K562 (cell line): ENCODE measurements at regions not wholly inside any gene's neighbourhood (a gene's known extent, or its start where the extent isn't known, plus 50 kb on each side); places are given as distances from the start of the nearest gene placed in this dataset.

Source experiments
- CBFA2T3 ChIP-seq: fragments of 450-650 bp; IDR thresholded peaks from 2 replicates; pipeline ENCODE4 v1.6.1; 2017
- DDX20 ChIP-seq: fragments of 450-650 bp; IDR thresholded peaks from 2 replicates; pipeline ENCODE4 v1.6.1; 2016; ENCODE audit warnings: missing genetic modification characterization, low read depth, mild to moderate bottlenecking, missing compliant biosample characterization, moderate library complexity
- E2F3 ChIP-seq: fragments of 250-450 bp; sonication (Bioruptor Pico); IDR thresholded peaks from 2 replicates; pipeline ENCODE4 v1.4.0; 2020; ENCODE audit warnings: mild to moderate bottlenecking
- NFATC3 ChIP-seq: fragments of 450-650 bp; IDR thresholded peaks from 2 replicates; pipeline ENCODE4 v1.6.1; 2017; ENCODE audit warnings: mild to moderate bottlenecking
- PHB ChIP-seq: fragments of 250-450 bp; sonication (Bioruptor Pico); IDR thresholded peaks from 2 replicates; pipeline ENCODE4 v1.5.0; 2021
- RCOR1 ChIP-seq, 2 experiments: IDR thresholded peaks; 2 replicates each; pipeline ENCODE4 v1.6.1; 2012; ENCODE audit warnings: low read depth in 2 of 2, low read length in 2 of 2, borderline replicate concordance in 1 of 2, improper control_type of control experiment in 1 of 2
- SAFB2 ChIP-seq: fragments of 200-400 bp; formaldehyde crosslinking; IDR thresholded peaks from 2 replicates; pipeline ENCODE4 v1.6.1; 2018; ENCODE audit warnings: borderline replicate concordance, low read length, low read depth, moderate library complexity; ENCODE audit not compliant: severe bottlenecking
- SIN3A ChIP-seq, 2 experiments: fragments of 150-350 bp in 1 of 2; IDR thresholded peaks; 2 replicates each; pipeline ENCODE4 v1.6.1; 2011 to 2016; ENCODE audit warnings: borderline replicate concordance in 2 of 2, low read depth in 2 of 2, low read length in 2 of 2, mild to moderate bottlenecking in 2 of 2, moderate library complexity in 2 of 2; ENCODE audit not compliant: control insufficient read depth in 1 of 2
- SOX6 ChIP-seq: fragments of 450-650 bp; IDR thresholded peaks from 2 replicates; pipeline ENCODE4 v1.6.1; 2014; ENCODE audit warnings: mild to moderate bottlenecking
- TEAD1 ChIP-seq, 2 experiments: fragments of 450-650 bp in 1 of 2; sonication (generic) in 1 of 2; formaldehyde crosslinking; IDR thresholded peaks; 2 replicates each; pipeline versions ENCODE4 v1.4.0 to v1.8.0; 2020 to 2022; ENCODE audit warnings: mild to moderate bottlenecking in 2 of 2, missing genetic modification reagents in 1 of 2
- TEAD4 ChIP-seq, 2 experiments: sonication (generic) in 1 of 2; formaldehyde crosslinking in 1 of 2; IDR thresholded peaks; 2 replicates each; pipeline versions ENCODE4 v1.6.1 to v1.8.0; 2012 to 2022; ENCODE audit warnings: borderline replicate concordance in 1 of 2, inconsistent platforms in 1 of 2, low read length in 1 of 2, mild to moderate bottlenecking in 1 of 2, missing genetic modification reagents in 1 of 2
- TF ChIP-seq, protein P1 (sequence below), 2 experiments: fragments of 450-650 bp; IDR thresholded peaks; 2 replicates each; pipeline ENCODE4 v1.6.1; 2018; ENCODE audit warnings: mild to moderate bottlenecking in 2 of 2, low read depth in 1 of 2; ENCODE audit not compliant: partially characterized antibody in 2 of 2
- TF ChIP-seq, protein P2 (sequence below): fragments of 200-600 bp; sonication (generic); IDR thresholded peaks from one replicate; pipeline ENCODE4 v1.6.1; 2012; ENCODE audit warnings: mild to moderate bottlenecking, low read depth, low read length, inconsistent platforms

DNA sequence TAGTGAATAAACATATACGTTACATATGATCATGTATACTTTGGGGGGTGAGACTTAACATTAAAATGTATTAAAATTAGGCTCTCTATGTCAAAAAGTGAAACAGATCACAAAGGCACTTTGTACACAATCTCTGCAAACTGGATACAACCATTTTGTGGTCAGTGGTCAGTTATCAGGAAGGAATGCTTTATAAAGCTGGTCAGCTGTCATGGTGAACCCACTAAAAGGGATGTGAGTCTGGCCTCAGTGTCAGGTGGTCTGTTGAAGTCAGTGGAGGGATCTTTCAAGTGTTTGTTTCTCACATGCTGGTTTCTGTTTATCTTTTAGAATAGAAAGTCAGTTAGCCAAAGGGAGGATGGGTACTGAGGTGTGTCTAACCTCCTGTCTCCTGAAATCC, 875.5 kb upstream of the INTU start (continued):
- TF ChIP-seq, protein P1, sequence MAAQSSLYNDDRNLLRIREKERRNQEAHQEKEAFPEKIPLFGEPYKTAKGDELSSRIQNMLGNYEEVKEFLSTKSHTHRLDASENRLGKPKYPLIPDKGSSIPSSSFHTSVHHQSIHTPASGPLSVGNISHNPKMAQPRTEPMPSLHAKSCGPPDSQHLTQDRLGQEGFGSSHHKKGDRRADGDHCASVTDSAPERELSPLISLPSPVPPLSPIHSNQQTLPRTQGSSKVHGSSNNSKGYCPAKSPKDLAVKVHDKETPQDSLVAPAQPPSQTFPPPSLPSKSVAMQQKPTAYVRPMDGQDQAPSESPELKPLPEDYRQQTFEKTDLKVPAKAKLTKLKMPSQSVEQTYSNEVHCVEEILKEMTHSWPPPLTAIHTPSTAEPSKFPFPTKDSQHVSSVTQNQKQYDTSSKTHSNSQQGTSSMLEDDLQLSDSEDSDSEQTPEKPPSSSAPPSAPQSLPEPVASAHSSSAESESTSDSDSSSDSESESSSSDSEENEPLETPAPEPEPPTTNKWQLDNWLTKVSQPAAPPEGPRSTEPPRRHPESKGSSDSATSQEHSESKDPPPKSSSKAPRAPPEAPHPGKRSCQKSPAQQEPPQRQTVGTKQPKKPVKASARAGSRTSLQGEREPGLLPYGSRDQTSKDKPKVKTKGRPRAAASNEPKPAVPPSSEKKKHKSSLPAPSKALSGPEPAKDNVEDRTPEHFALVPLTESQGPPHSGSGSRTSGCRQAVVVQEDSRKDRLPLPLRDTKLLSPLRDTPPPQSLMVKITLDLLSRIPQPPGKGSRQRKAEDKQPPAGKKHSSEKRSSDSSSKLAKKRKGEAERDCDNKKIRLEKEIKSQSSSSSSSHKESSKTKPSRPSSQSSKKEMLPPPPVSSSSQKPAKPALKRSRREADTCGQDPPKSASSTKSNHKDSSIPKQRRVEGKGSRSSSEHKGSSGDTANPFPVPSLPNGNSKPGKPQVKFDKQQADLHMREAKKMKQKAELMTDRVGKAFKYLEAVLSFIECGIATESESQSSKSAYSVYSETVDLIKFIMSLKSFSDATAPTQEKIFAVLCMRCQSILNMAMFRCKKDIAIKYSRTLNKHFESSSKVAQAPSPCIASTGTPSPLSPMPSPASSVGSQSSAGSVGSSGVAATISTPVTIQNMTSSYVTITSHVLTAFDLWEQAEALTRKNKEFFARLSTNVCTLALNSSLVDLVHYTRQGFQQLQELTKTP (IDR thresholded peaks at IDR 0.05; ENCODE audit: low read depth in 1 of 2, partially characterized antibody in 2 of 2): no peak
- TF ChIP-seq SIN3A (IDR thresholded peaks at IDR 0.05; ENCODE audit: borderline replicate concordance in 2 of 2, control insufficient read depth in 1 of 2, low read depth in 2 of 2, low read length in 2 of 2) (no peak), RCOR1 (IDR thresholded peaks at IDR 0.05; ENCODE audit: borderline replicate concordance in 1 of 2, low read depth in 2 of 2, low read length in 2 of 2) (peak in 1 of 2 experiments; percentile 84; a peak in 2 of 4 replicates), DDX20 (tag) (no peak), E2F3 (CRISPR knock-in tag) (no peak), NFATC3 (no peak), SOX6 (no peak), SAFB2 (no peak), PHB (CRISPR knock-in tag) (no peak), TEAD4 (IDR thresholded peaks at IDR 0.05; ENCODE audit: low read length) (peak; percentile 50; the same call in 1 of the 2 replicates), TEAD4 (CRISPR knock-in tag; IDR thresholded peaks at IDR 0.05; ENCODE audit: borderline replicate concordance) (no peak), TEAD1 (CRISPR knock-in tag; IDR thresholded peaks at IDR 0.05) (0 out of 4 replicates have a peak, but pooled peaks of 1 of the 2 experiments have one; percentile 20), CBFA2T3 (peak; percentile 33; the same call in 1 of the 2 replicates)
- TF ChIP-seq, protein P2, sequence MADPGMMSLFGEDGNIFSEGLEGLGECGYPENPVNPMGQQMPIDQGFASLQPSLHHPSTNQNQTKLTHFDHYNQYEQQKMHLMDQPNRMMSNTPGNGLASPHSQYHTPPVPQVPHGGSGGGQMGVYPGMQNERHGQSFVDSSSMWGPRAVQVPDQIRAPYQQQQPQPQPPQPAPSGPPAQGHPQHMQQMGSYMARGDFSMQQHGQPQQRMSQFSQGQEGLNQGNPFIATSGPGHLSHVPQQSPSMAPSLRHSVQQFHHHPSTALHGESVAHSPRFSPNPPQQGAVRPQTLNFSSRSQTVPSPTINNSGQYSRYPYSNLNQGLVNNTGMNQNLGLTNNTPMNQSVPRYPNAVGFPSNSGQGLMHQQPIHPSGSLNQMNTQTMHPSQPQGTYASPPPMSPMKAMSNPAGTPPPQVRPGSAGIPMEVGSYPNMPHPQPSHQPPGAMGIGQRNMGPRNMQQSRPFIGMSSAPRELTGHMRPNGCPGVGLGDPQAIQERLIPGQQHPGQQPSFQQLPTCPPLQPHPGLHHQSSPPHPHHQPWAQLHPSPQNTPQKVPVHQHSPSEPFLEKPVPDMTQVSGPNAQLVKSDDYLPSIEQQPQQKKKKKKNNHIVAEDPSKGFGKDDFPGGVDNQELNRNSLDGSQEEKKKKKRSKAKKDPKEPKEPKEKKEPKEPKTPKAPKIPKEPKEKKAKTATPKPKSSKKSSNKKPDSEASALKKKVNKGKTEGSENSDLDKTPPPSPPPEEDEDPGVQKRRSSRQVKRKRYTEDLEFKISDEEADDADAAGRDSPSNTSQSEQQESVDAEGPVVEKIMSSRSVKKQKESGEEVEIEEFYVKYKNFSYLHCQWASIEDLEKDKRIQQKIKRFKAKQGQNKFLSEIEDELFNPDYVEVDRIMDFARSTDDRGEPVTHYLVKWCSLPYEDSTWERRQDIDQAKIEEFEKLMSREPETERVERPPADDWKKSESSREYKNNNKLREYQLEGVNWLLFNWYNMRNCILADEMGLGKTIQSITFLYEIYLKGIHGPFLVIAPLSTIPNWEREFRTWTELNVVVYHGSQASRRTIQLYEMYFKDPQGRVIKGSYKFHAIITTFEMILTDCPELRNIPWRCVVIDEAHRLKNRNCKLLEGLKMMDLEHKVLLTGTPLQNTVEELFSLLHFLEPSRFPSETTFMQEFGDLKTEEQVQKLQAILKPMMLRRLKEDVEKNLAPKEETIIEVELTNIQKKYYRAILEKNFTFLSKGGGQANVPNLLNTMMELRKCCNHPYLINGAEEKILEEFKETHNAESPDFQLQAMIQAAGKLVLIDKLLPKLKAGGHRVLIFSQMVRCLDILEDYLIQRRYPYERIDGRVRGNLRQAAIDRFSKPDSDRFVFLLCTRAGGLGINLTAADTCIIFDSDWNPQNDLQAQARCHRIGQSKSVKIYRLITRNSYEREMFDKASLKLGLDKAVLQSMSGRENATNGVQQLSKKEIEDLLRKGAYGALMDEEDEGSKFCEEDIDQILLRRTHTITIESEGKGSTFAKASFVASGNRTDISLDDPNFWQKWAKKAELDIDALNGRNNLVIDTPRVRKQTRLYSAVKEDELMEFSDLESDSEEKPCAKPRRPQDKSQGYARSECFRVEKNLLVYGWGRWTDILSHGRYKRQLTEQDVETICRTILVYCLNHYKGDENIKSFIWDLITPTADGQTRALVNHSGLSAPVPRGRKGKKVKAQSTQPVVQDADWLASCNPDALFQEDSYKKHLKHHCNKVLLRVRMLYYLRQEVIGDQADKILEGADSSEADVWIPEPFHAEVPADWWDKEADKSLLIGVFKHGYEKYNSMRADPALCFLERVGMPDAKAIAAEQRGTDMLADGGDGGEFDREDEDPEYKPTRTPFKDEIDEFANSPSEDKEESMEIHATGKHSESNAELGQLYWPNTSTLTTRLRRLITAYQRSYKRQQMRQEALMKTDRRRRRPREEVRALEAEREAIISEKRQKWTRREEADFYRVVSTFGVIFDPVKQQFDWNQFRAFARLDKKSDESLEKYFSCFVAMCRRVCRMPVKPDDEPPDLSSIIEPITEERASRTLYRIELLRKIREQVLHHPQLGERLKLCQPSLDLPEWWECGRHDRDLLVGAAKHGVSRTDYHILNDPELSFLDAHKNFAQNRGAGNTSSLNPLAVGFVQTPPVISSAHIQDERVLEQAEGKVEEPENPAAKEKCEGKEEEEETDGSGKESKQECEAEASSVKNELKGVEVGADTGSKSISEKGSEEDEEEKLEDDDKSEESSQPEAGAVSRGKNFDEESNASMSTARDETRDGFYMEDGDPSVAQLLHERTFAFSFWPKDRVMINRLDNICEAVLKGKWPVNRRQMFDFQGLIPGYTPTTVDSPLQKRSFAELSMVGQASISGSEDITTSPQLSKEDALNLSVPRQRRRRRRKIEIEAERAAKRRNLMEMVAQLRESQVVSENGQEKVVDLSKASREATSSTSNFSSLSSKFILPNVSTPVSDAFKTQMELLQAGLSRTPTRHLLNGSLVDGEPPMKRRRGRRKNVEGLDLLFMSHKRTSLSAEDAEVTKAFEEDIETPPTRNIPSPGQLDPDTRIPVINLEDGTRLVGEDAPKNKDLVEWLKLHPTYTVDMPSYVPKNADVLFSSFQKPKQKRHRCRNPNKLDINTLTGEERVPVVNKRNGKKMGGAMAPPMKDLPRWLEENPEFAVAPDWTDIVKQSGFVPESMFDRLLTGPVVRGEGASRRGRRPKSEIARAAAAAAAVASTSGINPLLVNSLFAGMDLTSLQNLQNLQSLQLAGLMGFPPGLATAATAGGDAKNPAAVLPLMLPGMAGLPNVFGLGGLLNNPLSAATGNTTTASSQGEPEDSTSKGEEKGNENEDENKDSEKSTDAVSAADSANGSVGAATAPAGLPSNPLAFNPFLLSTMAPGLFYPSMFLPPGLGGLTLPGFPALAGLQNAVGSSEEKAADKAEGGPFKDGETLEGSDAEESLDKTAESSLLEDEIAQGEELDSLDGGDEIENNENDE: no peak
